Kidney (tissue), 13 donors: ENCODE measurements at regions not wholly inside any gene's neighbourhood (a gene's known extent, or its start where the extent isn't known, plus 50 kb on each side); places are given as distances from the start of the nearest gene placed in this dataset.
"Not testable (repeated sequence)": the region's sequence is repeated elsewhere in the genome, so short reads cannot be mapped to it uniquely, and the experiment has no call there.

ENCODE experiments used
- DNase-seq, 5 donors: peaks; one replicate each; pipeline ENCODE4 v3.0.0-alpha.2; 2013 to 2020
- FAIRE-seq: peaks from 2 replicates; lab custom pipeline; 2012; peaks lifted over from hg19 to GRCh38; lab: Jason Lieb, UNC
- H3K27ac ChIP-seq, 2 donors: one replicate each; pipeline ENCODE4 v1.7.0; 2013; ENCODE audit warnings: low read depth in 2 of 2, low read length in 2 of 2, inconsistent platforms in 1 of 2
- H3K27me3 ChIP-seq: one replicate; pipeline ENCODE4 v1.7.1; 2013; ENCODE audit warnings: low read length, inconsistent platforms; ENCODE audit not compliant: control insufficient read depth, insufficient read depth
- H3K36me3 ChIP-seq, 3 donors: one replicate each; pipeline versions ENCODE4 v1.7.0 to v1.7.1; 2013; ENCODE audit warnings: low read length in 3 of 3, control low read depth in 1 of 3, inconsistent platforms in 1 of 3; ENCODE audit not compliant: insufficient read depth in 3 of 3, control insufficient read depth in 2 of 3
- H3K4me1 ChIP-seq, 3 donors: one replicate each; pipeline versions ENCODE4 v1.7.0 to v1.7.1; 2013; ENCODE audit warnings: low read length in 3 of 3, inconsistent platforms in 1 of 3, low read depth in 1 of 3; ENCODE audit not compliant: control insufficient read depth in 2 of 3, insufficient read depth in 2 of 3
- H3K4me3 ChIP-seq, 3 donors: one replicate each; pipeline versions ENCODE4 v1.7.0 to v1.8.1; 2013; ENCODE audit warnings: low read length in 3 of 3, control low read depth in 1 of 3, inconsistent platforms in 1 of 3
- H3K9ac ChIP-seq, 3 donors: one replicate each; pipeline versions ENCODE4 v1.7.0 to v1.7.1; 2013; ENCODE audit warnings: low read length in 3 of 3, control low read depth in 1 of 3, inconsistent platforms in 1 of 3
- H3K9me3 ChIP-seq, 3 donors: one replicate each; pipeline versions ENCODE4 v1.7.0 to v1.7.1; 2013; ENCODE audit warnings: low read length in 3 of 3, control low read depth in 1 of 3, inconsistent platforms in 1 of 3; ENCODE audit not compliant: control insufficient read depth in 2 of 3, insufficient read depth in 1 of 3
- intact Hi-C: fragments of 100-400 bp; cut with DNase I; formaldehyde crosslinking; loops from one replicate; pipeline ENCODE4 v1.11.1; 2022
- TF ChIP-seq, protein P1 (sequence below): IDR thresholded peaks from 3 replicates; pipeline ENCODE4 v1.5.1; 2012; ENCODE audit warnings: mild to moderate bottlenecking, moderate library complexity, borderline replicate concordance; ENCODE audit not compliant: insufficient read depth; ENCODE audit errors: extremely low read depth
- donor health status: control.
- donor health status: control.
- donor health status: control.
- donor health status: control.
- donor health status: control.
- donor health status: DM: yes; HTN: yes; CAD: no.
- donor health status: Normal renal cell carcinoma (clear cell type).

DNA sequence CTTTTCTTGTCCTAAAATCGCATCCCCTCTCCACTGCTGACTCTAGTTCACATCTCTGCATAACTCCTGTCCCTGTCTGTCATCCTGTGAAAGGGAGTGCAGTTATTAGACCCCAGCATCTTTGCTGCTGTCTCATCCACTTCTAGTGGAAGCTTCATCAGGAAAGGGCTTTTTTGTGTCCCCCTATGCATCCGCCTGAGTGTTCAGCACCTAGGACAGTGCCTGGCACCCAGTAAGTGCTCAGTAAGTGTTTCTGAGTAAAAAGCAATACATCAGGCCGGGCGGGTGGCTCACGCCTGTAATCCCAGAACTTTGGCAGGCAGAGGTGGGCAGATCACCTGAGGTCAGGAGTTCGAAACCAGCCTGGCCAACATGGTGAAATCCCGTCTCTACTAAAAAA lies 211.8 kb upstream of the FOXK1 start:
- peak in 3 of 5 donors; percentile 12 to 27 (median 13) for DNase-seq
- no peak overlapping the region for H3K4me3 ChIP-seq
- TF ChIP-seq, protein P1, sequence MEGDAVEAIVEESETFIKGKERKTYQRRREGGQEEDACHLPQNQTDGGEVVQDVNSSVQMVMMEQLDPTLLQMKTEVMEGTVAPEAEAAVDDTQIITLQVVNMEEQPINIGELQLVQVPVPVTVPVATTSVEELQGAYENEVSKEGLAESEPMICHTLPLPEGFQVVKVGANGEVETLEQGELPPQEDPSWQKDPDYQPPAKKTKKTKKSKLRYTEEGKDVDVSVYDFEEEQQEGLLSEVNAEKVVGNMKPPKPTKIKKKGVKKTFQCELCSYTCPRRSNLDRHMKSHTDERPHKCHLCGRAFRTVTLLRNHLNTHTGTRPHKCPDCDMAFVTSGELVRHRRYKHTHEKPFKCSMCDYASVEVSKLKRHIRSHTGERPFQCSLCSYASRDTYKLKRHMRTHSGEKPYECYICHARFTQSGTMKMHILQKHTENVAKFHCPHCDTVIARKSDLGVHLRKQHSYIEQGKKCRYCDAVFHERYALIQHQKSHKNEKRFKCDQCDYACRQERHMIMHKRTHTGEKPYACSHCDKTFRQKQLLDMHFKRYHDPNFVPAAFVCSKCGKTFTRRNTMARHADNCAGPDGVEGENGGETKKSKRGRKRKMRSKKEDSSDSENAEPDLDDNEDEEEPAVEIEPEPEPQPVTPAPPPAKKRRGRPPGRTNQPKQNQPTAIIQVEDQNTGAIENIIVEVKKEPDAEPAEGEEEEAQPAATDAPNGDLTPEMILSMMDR: no peak
- no peak for FAIRE-seq
- no peaks in the 10 kb centered on the region for H3K27me3 ChIP-seq
- no peaks in the 10 kb centered on the region for H3K4me1 ChIP-seq
- intact Hi-C loops: no loop called here
- no peaks in the 10 kb centered on the region for H3K9me3 ChIP-seq
- H3K36me3 ChIP-seq: no peaks in the 10 kb centered on the region
- H3K27ac ChIP-seq: no peak overlapping the region
- no peak overlapping the region for H3K9ac ChIP-seq

DNA sequence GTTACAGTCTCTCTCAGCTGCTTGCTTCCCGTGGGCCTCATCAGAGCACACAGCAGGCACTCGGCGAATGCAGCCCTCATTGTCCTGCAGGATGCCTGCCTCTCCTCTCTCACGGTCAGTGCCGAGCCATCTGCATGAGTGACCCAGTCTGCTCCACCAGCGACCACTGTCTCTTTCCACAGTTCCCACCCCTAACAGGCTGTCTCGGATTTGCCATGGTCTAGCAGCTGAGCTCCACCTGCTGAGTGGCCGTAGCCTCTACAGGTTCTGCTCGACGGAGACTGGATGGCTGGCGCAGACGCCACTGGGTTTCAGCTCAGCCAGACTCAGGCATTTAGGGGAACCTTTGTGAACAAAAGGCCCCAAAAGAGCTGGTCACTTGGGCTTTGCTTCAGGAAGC lies 209.4 kb upstream of the FOXK1 start:
- H3K36me3 ChIP-seq: no peaks in the 10 kb centered on the region
- no peak overlapping the region for H3K9ac ChIP-seq
- TF ChIP-seq, protein P1: no peak
- H3K4me1 ChIP-seq: no peaks in the 10 kb centered on the region
- peak in 4 of 5 donors; percentile 16 to 39 (median 25) for DNase-seq
- H3K27ac ChIP-seq: no peak overlapping the region
- intact Hi-C loops: no loop called here
- no peaks in the 10 kb centered on the region for H3K9me3 ChIP-seq
- no peak for FAIRE-seq
- no peaks in the 10 kb centered on the region for H3K27me3 ChIP-seq
- no peak overlapping the region for H3K4me3 ChIP-seq

DNA sequence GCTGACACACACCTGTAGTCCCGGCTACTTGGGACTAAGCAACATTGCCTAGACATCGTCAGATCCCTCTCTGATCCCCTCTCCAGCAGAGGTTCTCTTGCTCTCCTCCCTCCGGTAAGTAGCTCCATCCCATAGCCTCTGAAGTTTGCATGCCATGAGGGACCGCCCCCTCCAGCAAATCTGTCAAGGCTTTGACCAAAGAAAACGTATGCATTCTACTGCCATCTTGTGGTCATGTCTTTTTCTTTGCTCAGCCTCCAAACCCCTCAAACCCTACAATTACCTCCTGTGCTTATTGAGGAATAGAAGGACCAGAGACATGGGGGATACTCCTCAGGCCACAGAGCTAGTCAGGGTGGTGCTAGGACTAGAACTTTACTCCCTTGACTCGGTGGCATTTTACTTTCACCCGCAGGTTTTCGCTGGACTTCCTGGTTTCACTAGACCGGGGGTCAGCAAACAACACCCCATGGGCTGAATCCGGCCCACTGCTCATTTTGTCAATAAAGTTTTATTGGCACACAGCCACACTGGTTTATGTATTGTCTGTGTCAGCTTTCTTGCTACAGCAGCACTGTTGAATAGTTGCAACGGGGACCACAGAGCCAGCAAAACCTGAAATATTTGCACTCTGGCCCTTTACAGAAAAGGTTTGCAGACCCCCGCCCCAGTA lies 202.6 kb upstream of the FOXK1 start:
- Histone ChIP-seq H3K36me3 (no peaks in the 10 kb centered on the region), H3K9ac (no peak overlapping the region), H3K27me3 (no peaks in the 10 kb centered on the region), H3K9me3 (peaks cover 0 to 3% (median 0%) of the 10 kb centered on the region in 3 donors), H3K27ac (no peak overlapping the region), H3K4me3 (no peak overlapping the region), H3K4me1 (no peaks in the 10 kb centered on the region)
- TF ChIP-seq, protein P1: peak; percentile 25
- peak in 2 of 5 donors; percentile 38 to 62 for DNase-seq
- intact Hi-C loops: no loop called here
- FAIRE-seq: no peak

DNA sequence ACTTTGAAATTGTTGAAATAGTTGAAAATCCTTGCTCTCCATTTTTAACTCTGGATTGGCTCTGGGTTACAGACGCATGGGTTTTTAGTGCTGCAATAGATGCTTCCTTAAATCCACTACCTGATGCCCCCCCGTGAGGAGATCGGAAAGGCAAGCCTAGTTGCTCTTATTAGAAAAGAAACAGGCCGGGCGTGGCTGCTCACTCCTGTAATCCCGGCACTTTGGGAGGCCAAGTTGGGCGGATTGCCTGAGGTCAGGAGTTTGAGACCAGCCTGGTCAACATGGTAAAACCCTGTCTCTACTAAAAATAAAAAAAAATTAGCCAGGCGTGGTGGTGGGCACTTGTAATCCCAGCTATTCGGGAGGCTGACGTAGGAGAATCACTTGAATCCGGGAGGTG lies 202.0 kb upstream of the FOXK1 start:
- H3K27me3 ChIP-seq, intact Hi-C loops, H3K36me3 ChIP-seq, FAIRE-seq, DNase-seq, H3K4me3 ChIP-seq, H3K27ac ChIP-seq, H3K4me1 ChIP-seq, H3K9me3 ChIP-seq, H3K9ac ChIP-seq: not testable (repeated sequence)
